ENCODE measurements at regions not wholly inside any gene's neighbourhood (a gene's known extent, or its start where the extent isn't known, plus 50 kb on each side); places are given as distances from the start of the nearest gene placed in this dataset.

- Mint-ChIP-seq H3K27ac (no peak overlapping the region), H3K36me3 (no peaks in the 10 kb centered on the region)
- POLR2A ChIA-PET = no interaction called here
Observed at GRCh38 chr9:24488896-24489295, 56.8 kb downstream of the IZUMO3 start.

GRCh38 chr9:24487946-24488345 lies 57.8 kb downstream of the IZUMO3 start:
- H3K4me3 Mint-ChIP-seq = no peak overlapping the region
- Histone ChIP-seq H3K27me3 (ENCODE audit: insufficient read depth, low read length, poor library complexity, severe bottlenecking) (no peaks in the 10 kb centered on the region), H3K4me1 (ENCODE audit: insufficient read depth, low read length) (no peaks in the 10 kb centered on the region), H3K4me3 (ENCODE audit: low read length) (no peak overlapping the region), H3K27ac (ENCODE audit: low read depth, low read length) (no peak overlapping the region), H3K36me3 (ENCODE audit: insufficient read depth, low read length) (no peaks in the 10 kb centered on the region), H3K9me3 (ENCODE audit: low read length) (no peaks in the 10 kb centered on the region)
- H3K27me3 Mint-ChIP-seq = no peaks in the 10 kb centered on the region
- ChIA-PET POLR2A (no interaction called here), CTCF (no interaction called here)
- no peak overlapping the region for H3K27ac Mint-ChIP-seq
- H3K4me1 Mint-ChIP-seq = no peaks in the 10 kb centered on the region
- H3K36me3 Mint-ChIP-seq = no peaks in the 10 kb centered on the region
- peaks cover 0 to 46% (median 7%) of the 10 kb centered on the region in 5 donors for H3K9me3 Mint-ChIP-seq
- no peak for DNase-seq

More at GRCh38 chr9:24488896-24489295, 56.8 kb downstream of the IZUMO3 start:
- Mint-ChIP-seq H3K4me1 (no peaks in the 10 kb centered on the region), H3K27me3 (no peaks in the 10 kb centered on the region), H3K9me3 (peaks cover 4 to 46% (median 13%) of the 10 kb centered on the region in 5 donors), H3K4me3 (no peak overlapping the region)
- Histone ChIP-seq H3K9me3 (ENCODE audit: low read length) (no peaks in the 10 kb centered on the region), H3K27ac (ENCODE audit: low read depth, low read length) (no peak overlapping the region), H3K4me3 (ENCODE audit: low read length) (no peak overlapping the region), H3K4me1 (ENCODE audit: insufficient read depth, low read length) (no peaks in the 10 kb centered on the region), H3K36me3 (ENCODE audit: insufficient read depth, low read length) (no peaks in the 10 kb centered on the region), H3K27me3 (ENCODE audit: insufficient read depth, low read length, poor library complexity, severe bottlenecking) (no peaks in the 10 kb centered on the region)
- DNase-seq = no peak
- CTCF ChIA-PET = no interaction called here

- no peak overlapping the region for H3K4me3 Mint-ChIP-seq
- H3K9me3 Mint-ChIP-seq = peaks cover 0 to 46% (median 7%) of the 10 kb centered on the region in 5 donors
- no peaks in the 10 kb centered on the region for H3K27me3 Mint-ChIP-seq
- H3K27ac Mint-ChIP-seq = no peak overlapping the region
- no peak for DNase-seq
- CTCF ChIA-PET = no interaction called here
- no peak overlapping the region for H3K4me3 ChIP-seq (ENCODE audit: low read length)
- no peaks in the 10 kb centered on the region for H3K9me3 ChIP-seq (ENCODE audit: low read length)
- H3K4me1 Mint-ChIP-seq = no peaks in the 10 kb centered on the region
- H3K36me3 Mint-ChIP-seq = no peaks in the 10 kb centered on the region
- H3K27ac ChIP-seq (ENCODE audit: low read depth, low read length) = no peak overlapping the region
- POLR2A ChIA-PET = no interaction called here
- H3K27me3 ChIP-seq (ENCODE audit: insufficient read depth, low read length, poor library complexity, severe bottlenecking) = no peaks in the 10 kb centered on the region
- H3K4me1 ChIP-seq (ENCODE audit: insufficient read depth, low read length) = no peaks in the 10 kb centered on the region
- H3K36me3 ChIP-seq (ENCODE audit: insufficient read depth, low read length) = no peaks in the 10 kb centered on the region
Observed at GRCh38 chr9:24487250-24487861, 58.3 kb downstream of the IZUMO3 start.

- ChIA-PET POLR2A (no interaction called here), CTCF (no interaction called here)
- Histone ChIP-seq H3K36me3 (ENCODE audit: insufficient read depth, low read length) (no peaks in the 10 kb centered on the region), H3K4me3 (ENCODE audit: low read length) (no peak overlapping the region), H3K27ac (ENCODE audit: low read depth, low read length) (no peak overlapping the region), H3K27me3 (ENCODE audit: insufficient read depth, low read length, poor library complexity, severe bottlenecking) (no peaks in the 10 kb centered on the region), H3K4me1 (ENCODE audit: insufficient read depth, low read length) (no peaks in the 10 kb centered on the region), H3K9me3 (ENCODE audit: low read length) (no peaks in the 10 kb centered on the region)
- Mint-ChIP-seq H3K9me3 (peaks cover 3 to 35% (median 13%) of the 10 kb centered on the region in 5 donors), H3K27ac (no peak overlapping the region), H3K36me3 (no peaks in the 10 kb centered on the region), H3K4me3 (no peak overlapping the region), H3K27me3 (no peaks in the 10 kb centered on the region), H3K4me1 (no peaks in the 10 kb centered on the region)
- no peak for DNase-seq
Observed at GRCh38 chr9:24479361-24480059, 66.2 kb downstream of the IZUMO3 start.

- H3K9me3 Mint-ChIP-seq = peaks cover 5 to 43% (median 8%) of the 10 kb centered on the region in 5 donors
Observed at GRCh38 chr9:24464319-24464951, 81.3 kb downstream of the IZUMO3 start.

GRCh38 chr9:24462951-24463350 lies 82.7 kb downstream of the IZUMO3 start:
- POLR2A ChIA-PET = no interaction called here

More at GRCh38 chr9:24464319-24464951, 81.3 kb downstream of the IZUMO3 start:
- DNase-seq = no peak
- Mint-ChIP-seq H3K4me1 (no peaks in the 10 kb centered on the region), H3K36me3 (no peaks in the 10 kb centered on the region), H3K27ac (no peak overlapping the region), H3K27me3 (no peaks in the 10 kb centered on the region), H3K4me3 (no peak overlapping the region)
- no peak overlapping the region for H3K27ac ChIP-seq (ENCODE audit: low read depth, low read length)
- no peaks in the 10 kb centered on the region for H3K36me3 ChIP-seq (ENCODE audit: insufficient read depth, low read length)
- no peaks in the 10 kb centered on the region for H3K9me3 ChIP-seq (ENCODE audit: low read length)
- no peaks in the 10 kb centered on the region for H3K4me1 ChIP-seq (ENCODE audit: insufficient read depth, low read length)
- ChIA-PET POLR2A (no interaction called here), CTCF (no interaction called here)
- H3K4me3 ChIP-seq (ENCODE audit: low read length) = no peak overlapping the region
- no peaks in the 10 kb centered on the region for H3K27me3 ChIP-seq (ENCODE audit: insufficient read depth, low read length, poor library complexity, severe bottlenecking)

GRCh38 chr9:24460781-24461180 lies 84.9 kb downstream of the IZUMO3 start:
- Mint-ChIP-seq H3K27ac (no peak overlapping the region), H3K36me3 (no peaks in the 10 kb centered on the region), H3K27me3 (no peaks in the 10 kb centered on the region), H3K4me3 (no peak overlapping the region), H3K9me3 (peaks cover 2 to 32% (median 6%) of the 10 kb centered on the region in 5 donors), H3K4me1 (no peaks in the 10 kb centered on the region)
- DNase-seq = no peak
- ChIA-PET CTCF (no interaction called here), POLR2A (no interaction called here)
- Histone ChIP-seq H3K9me3 (ENCODE audit: low read length) (no peaks in the 10 kb centered on the region), H3K27ac (ENCODE audit: low read depth, low read length) (no peak overlapping the region), H3K36me3 (ENCODE audit: insufficient read depth, low read length) (no peaks in the 10 kb centered on the region), H3K4me3 (ENCODE audit: low read length) (no peak overlapping the region), H3K4me1 (ENCODE audit: insufficient read depth, low read length) (no peaks in the 10 kb centered on the region), H3K27me3 (ENCODE audit: insufficient read depth, low read length, poor library complexity, severe bottlenecking) (no peaks in the 10 kb centered on the region)

More at GRCh38 chr9:24462951-24463350, 82.7 kb downstream of the IZUMO3 start:
- no peaks in the 10 kb centered on the region for H3K36me3 ChIP-seq (ENCODE audit: insufficient read depth, low read length)
- Mint-ChIP-seq H3K36me3 (no peaks in the 10 kb centered on the region), H3K27me3 (no peaks in the 10 kb centered on the region), H3K4me1 (no peaks in the 10 kb centered on the region), H3K27ac (no peak overlapping the region), H3K9me3 (peaks cover 5 to 39% (median 8%) of the 10 kb centered on the region in 5 donors), H3K4me3 (no peak overlapping the region)
- CTCF ChIA-PET = no interaction called here
- H3K4me3 ChIP-seq (ENCODE audit: low read length) = no peak overlapping the region
- no peak for DNase-seq
- H3K27me3 ChIP-seq (ENCODE audit: insufficient read depth, low read length, poor library complexity, severe bottlenecking) = no peaks in the 10 kb centered on the region
- H3K9me3 ChIP-seq (ENCODE audit: low read length) = no peaks in the 10 kb centered on the region
- no peaks in the 10 kb centered on the region for H3K4me1 ChIP-seq (ENCODE audit: insufficient read depth, low read length)
- no peak overlapping the region for H3K27ac ChIP-seq (ENCODE audit: low read depth, low read length)

- no peak for DNase-seq
- Mint-ChIP-seq H3K9me3 (peaks cover 2 to 30% (median 6%) of the 10 kb centered on the region in 5 donors), H3K36me3 (no peaks in the 10 kb centered on the region), H3K4me3 (no peak overlapping the region), H3K27ac (no peak overlapping the region), H3K4me1 (no peaks in the 10 kb centered on the region), H3K27me3 (no peaks in the 10 kb centered on the region)
- H3K4me3 ChIP-seq (ENCODE audit: low read length) = no peak overlapping the region
- no peak overlapping the region for H3K27ac ChIP-seq (ENCODE audit: low read depth, low read length)
- no peaks in the 10 kb centered on the region for H3K4me1 ChIP-seq (ENCODE audit: insufficient read depth, low read length)
- CTCF ChIA-PET = no interaction called here
- H3K9me3 ChIP-seq (ENCODE audit: low read length) = no peaks in the 10 kb centered on the region
- POLR2A ChIA-PET = no interaction called here
- no peaks in the 10 kb centered on the region for H3K27me3 ChIP-seq (ENCODE audit: insufficient read depth, low read length, poor library complexity, severe bottlenecking)
- no peaks in the 10 kb centered on the region for H3K36me3 ChIP-seq (ENCODE audit: insufficient read depth, low read length)
Observed at GRCh38 chr9:24459953-24460352, 85.7 kb downstream of the IZUMO3 start.

All from CD8-positive, alpha-beta memory T cell (primary cell).